Glutamatergic neuron (in vitro differentiated cells): ENCODE measurements at regions not wholly inside any gene's neighbourhood (a gene's known extent, or its start where the extent isn't known, plus 50 kb on each side); places are given as distances from the start of the nearest gene placed in this dataset.

Source experiments
- DNase-seq: peaks from one replicate; pipeline ENCODE4 v3.0.0; 2022
- H3K27ac Mint-ChIP-seq: one replicate; pipeline ENCODE4 v1.8.0; 2020; ENCODE audit warnings: mild to moderate bottlenecking, mixed read lengths, inconsistent platforms; ENCODE audit not compliant: unreplicated experiment
- H3K27me3 Mint-ChIP-seq: one replicate; pipeline ENCODE4 v1.8.0; 2020; ENCODE audit warnings: mild to moderate bottlenecking, moderate library complexity, mixed read lengths, inconsistent platforms; ENCODE audit not compliant: unreplicated experiment
- H3K36me3 Mint-ChIP-seq: one replicate; pipeline ENCODE4 v1.8.0; 2020; ENCODE audit warnings: mild to moderate bottlenecking, mixed read lengths, inconsistent platforms; ENCODE audit not compliant: unreplicated experiment
- H3K4me1 Mint-ChIP-seq: one replicate; pipeline ENCODE4 v1.8.0; 2020; ENCODE audit warnings: mild to moderate bottlenecking, low read depth, mixed read lengths, inconsistent platforms; ENCODE audit not compliant: unreplicated experiment
- H3K4me3 Mint-ChIP-seq: one replicate; pipeline ENCODE4 v1.8.0; 2020; ENCODE audit warnings: mild to moderate bottlenecking, mixed read lengths, inconsistent platforms; ENCODE audit not compliant: unreplicated experiment
- H3K9me3 Mint-ChIP-seq: one replicate; pipeline ENCODE4 v1.8.0; 2020; ENCODE audit warnings: mild to moderate bottlenecking, moderate library complexity, mixed read lengths, inconsistent platforms; ENCODE audit not compliant: unreplicated experiment
- CTCF ChIP-seq: fragments of 200-600 bp; sonication (generic); IDR thresholded peaks from one replicate; pipeline ENCODE4 v1.5.0; 2021; ENCODE audit not compliant: partially characterized antibody, unreplicated experiment

- DNase-seq: no peak
- TF ChIP-seq CTCF: no peak
- Mint-ChIP-seq H3K4me1 (no peaks in the 10 kb centered on the region), H3K4me3 (no peak overlapping the region), H3K9me3 (no peaks in the 10 kb centered on the region), H3K27ac (no peak overlapping the region), H3K27me3 (no peaks in the 10 kb centered on the region), H3K36me3 (no peaks in the 10 kb centered on the region)
Measured at GRCh38 chr13:74845806-74846205, 636.2 kb downstream of the TBC1D4 start.

- no peak for DNase-seq
- no peak for TF ChIP-seq CTCF
- H3K4me1 Mint-ChIP-seq: no peaks in the 10 kb centered on the region
- no peaks in the 10 kb centered on the region for H3K27me3 Mint-ChIP-seq
- H3K9me3 Mint-ChIP-seq: no peaks in the 10 kb centered on the region
- H3K4me3 Mint-ChIP-seq: no peak overlapping the region
- H3K36me3 Mint-ChIP-seq: no peaks in the 10 kb centered on the region
- no peak overlapping the region for H3K27ac Mint-ChIP-seq
Measured at GRCh38 chr13:74841651-74842050, 640.3 kb downstream of the TBC1D4 start.

GRCh38 chr13:74841123-74841522, 640.8 kb downstream of the TBC1D4 start:
- no peaks in the 10 kb centered on the region for H3K27me3 Mint-ChIP-seq
- no peak overlapping the region for H3K4me3 Mint-ChIP-seq
- TF ChIP-seq CTCF: no peak
- no peaks in the 10 kb centered on the region for H3K36me3 Mint-ChIP-seq
- H3K4me1 Mint-ChIP-seq: no peaks in the 10 kb centered on the region
- DNase-seq: no peak
- no peak overlapping the region for H3K27ac Mint-ChIP-seq
- H3K9me3 Mint-ChIP-seq: no peaks in the 10 kb centered on the region

DNA sequence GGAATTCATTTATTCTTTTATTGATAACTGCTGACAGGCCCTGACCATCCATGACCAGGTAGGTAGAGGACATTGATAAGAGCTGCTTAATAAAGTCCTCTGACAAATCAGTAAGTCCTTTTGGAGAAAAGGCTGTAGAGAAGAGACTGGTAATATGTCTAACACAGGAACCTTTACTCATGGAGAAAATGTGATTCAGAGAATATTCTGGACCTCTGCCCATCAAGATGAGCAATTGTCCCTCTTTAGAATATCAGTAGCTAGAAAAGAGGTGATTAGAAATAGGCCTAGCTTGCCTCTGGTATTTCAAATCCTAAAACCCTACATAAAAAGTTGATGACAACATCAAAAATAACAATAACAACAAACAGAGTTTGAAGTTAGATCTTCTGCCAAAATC, 642.3 kb downstream of the TBC1D4 start:
- Mint-ChIP-seq H3K9me3 (no peaks in the 10 kb centered on the region), H3K36me3 (no peaks in the 10 kb centered on the region), H3K4me3 (no peak overlapping the region)

DNA sequence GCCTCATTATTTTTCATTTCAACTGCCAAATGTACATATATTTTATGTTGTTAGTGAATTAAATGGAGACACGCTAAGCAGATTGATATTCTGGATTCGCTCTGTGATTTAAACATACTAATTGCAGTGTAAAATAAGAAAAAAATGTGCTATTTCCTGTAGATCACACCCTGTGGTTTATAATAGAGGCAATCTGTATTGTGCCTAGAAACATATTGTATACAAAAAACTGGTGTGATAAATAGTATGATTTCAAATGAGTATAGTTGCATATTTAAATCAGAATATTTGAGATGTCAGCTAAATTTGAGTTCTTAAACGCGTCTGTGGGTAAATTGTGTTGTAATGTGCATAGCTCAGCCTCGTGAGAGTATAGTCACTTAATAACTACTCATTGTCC, 643.9 kb downstream of the TBC1D4 start:
- no peaks in the 10 kb centered on the region for H3K9me3 Mint-ChIP-seq
- no peaks in the 10 kb centered on the region for H3K36me3 Mint-ChIP-seq
- no peaks in the 10 kb centered on the region for H3K27me3 Mint-ChIP-seq
- TF ChIP-seq CTCF: no peak
- no peak overlapping the region for H3K4me3 Mint-ChIP-seq
- H3K27ac Mint-ChIP-seq: no peak overlapping the region
- DNase-seq: no peak
- no peaks in the 10 kb centered on the region for H3K4me1 Mint-ChIP-seq

More for the DNA sequence above, 642.3 kb downstream of the TBC1D4 start:
- Mint-ChIP-seq H3K27me3 (no peaks in the 10 kb centered on the region), H3K4me1 (no peaks in the 10 kb centered on the region), H3K27ac (no peak overlapping the region)
- TF ChIP-seq CTCF: no peak
- no peak for DNase-seq
